Urothelium cell line (cell line): ENCODE measurements at regions not wholly inside any gene's neighbourhood (a gene's known extent, or its start where the extent isn't known, plus 50 kb on each side); places are given as distances from the start of the nearest gene placed in this dataset.
"Not testable (repeated sequence)": the region's sequence is repeated elsewhere in the genome, so short reads cannot be mapped to it uniquely, and the experiment has no call there.

Source experiments
- DNase-seq: peaks from one replicate; pipeline ENCODE4 v3.0.0; 2011; ENCODE audit warnings: low spot score, mixed read lengths
- FAIRE-seq: peaks from 2 replicates; lab custom pipeline; 2011; peaks lifted over from hg19 to GRCh38; lab: Jason Lieb, UNC

GRCh38 chr17:70897446-70897845 lies 728.1 kb downstream of the KCNJ2 start:
- no peak for DNase-seq
- no peak for FAIRE-seq

- DNase-seq (no peak), FAIRE-seq (no peak)
Observed at GRCh38 chr17:70901870-70902269, 732.5 kb downstream of the KCNJ2 start.

GRCh38 chr17:70905796-70906195 lies 736.5 kb downstream of the KCNJ2 start:
- FAIRE-seq (peak; percentile 46), DNase-seq (peak; percentile 67)

GRCh38 chr17:70906808-70907207 lies 737.5 kb downstream of the KCNJ2 start:
- DNase-seq: peak; percentile 8
- FAIRE-seq: no peak

GRCh38 chr17:70912716-70913485 lies 743.6 kb downstream of the KCNJ2 start:
- FAIRE-seq: no peak
- no peak for DNase-seq

GRCh38 chr17:70916469-70916868 lies 747.1 kb downstream of the KCNJ2 start:
- FAIRE-seq (no peak), DNase-seq (no peak)

- FAIRE-seq (no peak), DNase-seq (no peak)
Observed at GRCh38 chr17:70919241-70919640, 749.9 kb downstream of the KCNJ2 start.

- FAIRE-seq (no peak), DNase-seq (no peak)
Observed at GRCh38 chr17:70920416-70920815, 751.1 kb downstream of the KCNJ2 start.

GRCh38 chr17:70922268-70922667 lies 752.9 kb downstream of the KCNJ2 start:
- DNase-seq: no peak
- no peak for FAIRE-seq

- DNase-seq: no peak
- peak; percentile 72 for FAIRE-seq
Observed at GRCh38 chr17:70924776-70925175, 755.4 kb downstream of the KCNJ2 start.

GRCh38 chr17:70929226-70929625 lies 759.9 kb downstream of the KCNJ2 start:
- DNase-seq (no peak), FAIRE-seq (no peak)

GRCh38 chr17:70934231-70934630 lies 764.9 kb downstream of the KCNJ2 start:
- no peak for FAIRE-seq
- no peak for DNase-seq

- DNase-seq (no peak), FAIRE-seq (no peak)
Observed at GRCh38 chr17:70934835-70935234, 765.5 kb downstream of the KCNJ2 start.

- FAIRE-seq (no peak), DNase-seq (no peak)
Observed at GRCh38 chr17:70936724-70937123, 767.4 kb downstream of the KCNJ2 start.

- no peak for FAIRE-seq
Observed at GRCh38 chr17:70938336-70938735, 769.0 kb downstream of the KCNJ2 start.

GRCh38 chr17:70945386-70945785 lies 776.1 kb downstream of the KCNJ2 start:
- DNase-seq (no peak), FAIRE-seq (no peak)

More at GRCh38 chr17:70938336-70938735, 769.0 kb downstream of the KCNJ2 start:
- DNase-seq: no peak

GRCh38 chr17:70947215-70947614 lies 777.9 kb downstream of the KCNJ2 start:
- DNase-seq (no peak), FAIRE-seq (no peak)

GRCh38 chr17:70947636-70948565 lies 778.6 kb downstream of the KCNJ2 start:
- no peak for DNase-seq
- no peak for FAIRE-seq

- FAIRE-seq, DNase-seq: not testable (repeated sequence)
Observed at GRCh38 chr17:70953140-70953539, 783.8 kb downstream of the KCNJ2 start.

- DNase-seq (no peak), FAIRE-seq (no peak)
Observed at GRCh38 chr17:70955441-70955840, 786.1 kb downstream of the KCNJ2 start.

GRCh38 chr17:70956726-70957125 lies 787.4 kb downstream of the KCNJ2 start:
- FAIRE-seq (peak; percentile 58), DNase-seq (no peak)

- FAIRE-seq: no peak
- DNase-seq: no peak
Observed at GRCh38 chr17:70961341-70961740, 792.0 kb downstream of the KCNJ2 start.
